Posterior cingulate gyrus (tissue), 11 donors: ENCODE measurements at regions not wholly inside any gene's neighbourhood (a gene's known extent, or its start where the extent isn't known, plus 50 kb on each side); places are given as distances from the start of the nearest gene placed in this dataset.
A peak's percentile ranks its signal among the peaks of the same experiment; 100 is the strongest.
"Not testable (repeated sequence)": the region's sequence is repeated elsewhere in the genome, so short reads cannot be mapped to it uniquely, and the experiment has no call there.

ENCODE experiments used
- DNase-seq, 10 donors: peaks; one replicate each; pipeline versions ENCODE4 v3.0.0 to v3.0.0-alpha.2; 2020 to 2021; ENCODE audit warnings: mixed read lengths in 3 of 10
- intact Hi-C: fragments of 100-400 bp; cut with DNase I; formaldehyde crosslinking; loops from one replicate; pipeline ENCODE4 v1.15.1; 2023

- DNase-seq: peak in 3 of 10 donors; percentile 68 to 83 (median 74)
- intact Hi-C loops: no loop called here
Measured at GRCh38 chr4:29047341-29048041, 1672.7 kb upstream of the PCDH7 start.

GRCh38 chr4:29051381-29051965, 1668.7 kb upstream of the PCDH7 start:
- intact Hi-C loops: no loop called here
- no peak for DNase-seq

- DNase-seq: no peak
- intact Hi-C loops: no loop called here
Measured at GRCh38 chr4:29052266-29052665, 1667.9 kb upstream of the PCDH7 start.

- DNase-seq: no peak
- intact Hi-C loops: no loop called here
Measured at GRCh38 chr4:29058531-29058930, 1661.6 kb upstream of the PCDH7 start.

GRCh38 chr4:29066861-29067260, 1653.3 kb upstream of the PCDH7 start:
- no peak for DNase-seq
- intact Hi-C loops: no loop called here

GRCh38 chr4:29073571-29073970, 1646.6 kb upstream of the PCDH7 start:
- DNase-seq: no peak
- intact Hi-C loops: no loop called here

- no peak for DNase-seq
- intact Hi-C loops: no loop called here
Measured at GRCh38 chr4:29075366-29075765, 1644.8 kb upstream of the PCDH7 start.

GRCh38 chr4:29079260-29079659, 1640.9 kb upstream of the PCDH7 start:
- intact Hi-C loops: no loop called here
- no peak for DNase-seq

- intact Hi-C loops: no loop called here
- no peak for DNase-seq
Measured at GRCh38 chr4:29081234-29081955, 1638.8 kb upstream of the PCDH7 start.

- intact Hi-C loops: no loop called here
- DNase-seq: no peak
Measured at GRCh38 chr4:29082684-29083083, 1637.5 kb upstream of the PCDH7 start.

GRCh38 chr4:29085748-29086147, 1634.4 kb upstream of the PCDH7 start:
- intact Hi-C loops: no loop called here
- DNase-seq: no peak

GRCh38 chr4:29104694-29105093, 1615.5 kb upstream of the PCDH7 start:
- intact Hi-C loops: no loop called here
- no peak for DNase-seq

- intact Hi-C loops: no loop called here
- no peak for DNase-seq
Measured at GRCh38 chr4:29113960-29114359, 1606.2 kb upstream of the PCDH7 start.

GRCh38 chr4:29117231-29117722, 1602.9 kb upstream of the PCDH7 start:
- intact Hi-C loops: not testable (repeated sequence)
- peak in 4 of 10 donors; percentile 7 to 77 (median 59) for DNase-seq

- no peak for DNase-seq
- intact Hi-C loops: no loop called here
Measured at GRCh38 chr4:29121586-29121985, 1598.6 kb upstream of the PCDH7 start.

GRCh38 chr4:29128810-29129209, 1591.4 kb upstream of the PCDH7 start:
- intact Hi-C loops: no loop called here
- no peak for DNase-seq

GRCh38 chr4:29131304-29131703, 1588.9 kb upstream of the PCDH7 start:
- intact Hi-C loops: no loop called here
- no peak for DNase-seq

- DNase-seq: no peak
- intact Hi-C loops: no loop called here
Measured at GRCh38 chr4:29142708-29143107, 1577.5 kb upstream of the PCDH7 start.

- DNase-seq: no peak
- intact Hi-C loops: no loop called here
Measured at GRCh38 chr4:29151584-29151983, 1568.6 kb upstream of the PCDH7 start.

GRCh38 chr4:29153642-29154041, 1566.5 kb upstream of the PCDH7 start:
- DNase-seq: no peak
- intact Hi-C loops: no loop called here

GRCh38 chr4:29175291-29175690, 1544.9 kb upstream of the PCDH7 start:
- intact Hi-C loops: no loop called here
- no peak for DNase-seq

- intact Hi-C loops: no loop called here
- DNase-seq: no peak
Measured at GRCh38 chr4:29199025-29199424, 1521.1 kb upstream of the PCDH7 start.
